H9 (cell line): ENCODE measurements at regions not wholly inside any gene's neighbourhood (a gene's known extent, or its start where the extent isn't known, plus 50 kb on each side); places are given as distances from the start of the nearest gene placed in this dataset.

Experiments
- DNase-seq: peaks from one replicate; pipeline ENCODE4 v3.0.0-alpha.2; 2017
- H2AFZ ChIP-seq: one replicate; pipeline ENCODE4 v1.6.1; 2013; ENCODE audit warnings: mild to moderate bottlenecking, low read length, control low read depth, moderate library complexity
- H2AK5ac ChIP-seq: 2 replicates; pipeline ENCODE4 v1.6.1; 2013; ENCODE audit warnings: low read length, control low read depth, mixed read lengths; ENCODE audit not compliant: insufficient read length
- H2BK120ac ChIP-seq: one replicate; pipeline ENCODE4 v1.6.1; 2013; ENCODE audit warnings: low read depth, mild to moderate bottlenecking, low read length, control low read depth, inconsistent platforms; ENCODE audit not compliant: poor library complexity, severe bottlenecking
- H2BK12ac ChIP-seq: 2 replicates; pipeline ENCODE4 v1.6.1; 2013; ENCODE audit warnings: low read length, control low read depth, mixed read lengths, low read depth; ENCODE audit not compliant: insufficient read length
- H2BK15ac ChIP-seq: 2 replicates; pipeline ENCODE4 v1.6.1; 2013; ENCODE audit warnings: low read depth, low read length, control low read depth
- H2BK20ac ChIP-seq: one replicate; pipeline ENCODE4 v1.6.1; 2013; ENCODE audit warnings: low read depth, mild to moderate bottlenecking, low read length, control low read depth, inconsistent platforms; ENCODE audit not compliant: poor library complexity, severe bottlenecking
- H2BK5ac ChIP-seq: 2 replicates; pipeline ENCODE4 v1.6.1; 2013; ENCODE audit warnings: low read length, control low read depth, mixed read lengths; ENCODE audit not compliant: insufficient read length
- H3K14ac ChIP-seq: 2 replicates; pipeline ENCODE4 v1.6.1; 2013; ENCODE audit warnings: low read length, control low read depth; ENCODE audit not compliant: insufficient read depth
- H3K18ac ChIP-seq: 2 replicates; pipeline ENCODE4 v1.6.1; 2013; ENCODE audit warnings: low read depth, mild to moderate bottlenecking, mixed read lengths, low read length, control low read depth; ENCODE audit not compliant: insufficient read length
- H3K23ac ChIP-seq: 2 replicates; pipeline ENCODE4 v1.6.1; 2013; ENCODE audit warnings: low read length, control low read depth, mixed read lengths, low read depth; ENCODE audit not compliant: insufficient read length
- H3K23me2 ChIP-seq: 2 replicates; pipeline ENCODE4 v1.6.1; 2013; ENCODE audit warnings: low read depth, mild to moderate bottlenecking, mixed read lengths, low read length, control low read depth; ENCODE audit not compliant: insufficient read length, poor library complexity, severe bottlenecking
- H3K27ac ChIP-seq: 2 replicates; pipeline ENCODE4 v1.5.1; 2013; ENCODE audit warnings: low read length, control low read depth, mixed read lengths, low read depth; ENCODE audit not compliant: insufficient read length
- H3K27me3 ChIP-seq: 2 replicates; pipeline ENCODE4 v1.6.1; 2013; ENCODE audit warnings: low read length, control low read depth, inconsistent platforms; ENCODE audit not compliant: insufficient read depth
- H3K4ac ChIP-seq: 2 replicates; pipeline ENCODE4 v1.6.1; 2013; ENCODE audit warnings: low read depth, mild to moderate bottlenecking, control low read depth, inconsistent platforms, low read length, moderate library complexity
- H3K4me1 ChIP-seq: 2 replicates; pipeline ENCODE4 v1.6.1; 2013; ENCODE audit warnings: low read length, control low read depth, inconsistent platforms; ENCODE audit not compliant: insufficient read depth
- H3K4me2 ChIP-seq: 2 replicates; pipeline ENCODE4 v1.6.1; 2013; ENCODE audit warnings: low read length, control low read depth, mixed read lengths; ENCODE audit not compliant: insufficient read length, insufficient read depth
- H3K56ac ChIP-seq: 2 replicates; pipeline ENCODE4 v1.6.1; 2013; ENCODE audit warnings: low read depth, mild to moderate bottlenecking, mixed read lengths, low read length, control low read depth; ENCODE audit not compliant: insufficient read length
- H3K79me1 ChIP-seq: 2 replicates; pipeline ENCODE4 v1.6.1; 2013; ENCODE audit warnings: low read depth, mild to moderate bottlenecking, moderate library complexity, low read length, control low read depth, inconsistent platforms; ENCODE audit not compliant: insufficient read depth, poor library complexity, severe bottlenecking
- H3K79me2 ChIP-seq: 2 replicates; pipeline ENCODE4 v1.6.1; 2013; ENCODE audit warnings: low read length, control low read depth, inconsistent platforms; ENCODE audit not compliant: insufficient read depth
- H3K9ac ChIP-seq: 2 replicates; pipeline ENCODE4 v1.6.1; 2013; ENCODE audit warnings: low read length, control low read depth, mixed read lengths; ENCODE audit not compliant: insufficient read length; ENCODE audit errors: extremely low read depth
- H3K9me3 ChIP-seq: one replicate; pipeline ENCODE4 v1.6.1; 2013; ENCODE audit warnings: low read depth, low read length, inconsistent platforms; ENCODE audit not compliant: control insufficient read depth
- H3T11ph ChIP-seq: one replicate; pipeline ENCODE4 v1.6.1; 2013; ENCODE audit warnings: mild to moderate bottlenecking, low read length, control low read depth, inconsistent platforms
- H4K20me1 ChIP-seq: one replicate; pipeline ENCODE4 v1.6.1; 2013; ENCODE audit not compliant: control insufficient read depth, insufficient read length, insufficient read depth
- H4K5ac ChIP-seq: 2 replicates; pipeline ENCODE4 v1.6.1; 2013; ENCODE audit warnings: low read depth, mild to moderate bottlenecking, mixed read lengths, low read length, control low read depth; ENCODE audit not compliant: insufficient read length
- H4K8ac ChIP-seq: replicated peaks from 2 replicates; pipeline ENCODE4 v1.6.1; 2013; ENCODE audit warnings: low read length, control low read depth, mixed read lengths, low read depth; ENCODE audit not compliant: insufficient read length
- H4K91ac ChIP-seq: 2 replicates; pipeline ENCODE4 v1.6.1; 2013; ENCODE audit warnings: low read depth, mild to moderate bottlenecking, moderate library complexity, mixed read lengths, low read length, control low read depth; ENCODE audit not compliant: insufficient read length
- H3K27ac Mint-ChIP-seq, 3 experiments: 2 replicates in 2 of 3; 3 replicates in 1 of 3; pipeline ENCODE4 v1.8.0; 2020 to 2021; ENCODE audit warnings: mixed read lengths in 3 of 3, mild to moderate bottlenecking in 1 of 3, moderate library complexity in 1 of 3
- H3K27me3 Mint-ChIP-seq: 2 replicates; pipeline ENCODE4 v1.8.0; 2021; ENCODE audit warnings: low read depth, mild to moderate bottlenecking, moderate library complexity, mixed read lengths
- H3K36me3 Mint-ChIP-seq, 3 experiments: 2 replicates in 2 of 3; 3 replicates in 1 of 3; pipeline ENCODE4 v1.8.0; 2020 to 2021; ENCODE audit warnings: low read depth in 3 of 3, mixed read lengths in 3 of 3; ENCODE audit not compliant: insufficient read depth in 1 of 3
- H3K4me1 Mint-ChIP-seq, 2 experiments: 2 replicates each; pipeline ENCODE4 v1.8.0; 2020; ENCODE audit warnings: mixed read lengths in 2 of 2
- H3K4me3 Mint-ChIP-seq, 2 experiments: 2 replicates in 1 of 2; 3 replicates in 1 of 2; pipeline ENCODE4 v1.8.0; 2020 to 2021; ENCODE audit warnings: mild to moderate bottlenecking in 2 of 2, mixed read lengths in 2 of 2, moderate library complexity in 1 of 2
- H3K9me3 Mint-ChIP-seq, 2 experiments: 2 replicates in 1 of 2; 3 replicates in 1 of 2; pipeline ENCODE4 v1.8.0; 2020; ENCODE audit warnings: mild to moderate bottlenecking in 2 of 2, mixed read lengths in 2 of 2, moderate library complexity in 1 of 2
- WGBS: extraction: QIAGEN DNeasy Blood & Tissue Kit; methylation state at CpG from one replicate; pipeline ENCODE4 v1.1.7; 2013; ENCODE audit warnings: missing lambda C conversion rate, low lambda C conversion rate, mixed read lengths; ENCODE audit not compliant: insufficient read length; ENCODE audit errors: extremely low coverage; 5-methylcytosine and 5-hydroxymethylcytosine counted together
- TF ChIP-seq, protein P1 (sequence below): fragments of 200-600 bp; sonication (generic); conservative IDR thresholded peaks from 3 replicates; pipeline ENCODE4 v1.8.0; 2021; ENCODE audit warnings: antibody characterized with exemption, mild to moderate bottlenecking

- Histone ChIP-seq H3K9me3 (no peaks in the 10 kb centered on the region), H2BK15ac (no peak overlapping the region), H4K91ac (no peak overlapping the region), H3K27ac (no peak overlapping the region), H2BK12ac (no peak overlapping the region), H3K79me2 (no peaks in the 10 kb centered on the region), H4K5ac (no peak overlapping the region), H3K18ac (no peak overlapping the region), H3K4me1 (no peaks in the 10 kb centered on the region), H2BK120ac (no peak overlapping the region), H4K20me1 (no peaks in the 10 kb centered on the region), H3K14ac (no peak overlapping the region), H2AK5ac (no peak overlapping the region), H4K8ac (no peak overlapping the region), H2AFZ (no peak overlapping the region), H3K9ac (no peak overlapping the region), H3K4me2 (no peak overlapping the region), H3T11ph (no peak overlapping the region), H3K4ac (no peak overlapping the region), H3K27me3 (no peaks in the 10 kb centered on the region), H3K23me2 (no peaks in the 10 kb centered on the region), H3K79me1 (no peaks in the 10 kb centered on the region), H3K23ac (no peak overlapping the region), H3K56ac (no peak overlapping the region), H2BK20ac (no peak overlapping the region), H2BK5ac (no peak overlapping the region)
- Mint-ChIP-seq H3K36me3 (no peaks in the 10 kb centered on the region), H3K9me3 (no peaks in the 10 kb centered on the region), H3K27me3 (no peaks in the 10 kb centered on the region), H3K27ac (no peak overlapping the region), H3K4me1 (no peaks in the 10 kb centered on the region), H3K4me3 (no peak overlapping the region)
- TF ChIP-seq, protein P1, sequence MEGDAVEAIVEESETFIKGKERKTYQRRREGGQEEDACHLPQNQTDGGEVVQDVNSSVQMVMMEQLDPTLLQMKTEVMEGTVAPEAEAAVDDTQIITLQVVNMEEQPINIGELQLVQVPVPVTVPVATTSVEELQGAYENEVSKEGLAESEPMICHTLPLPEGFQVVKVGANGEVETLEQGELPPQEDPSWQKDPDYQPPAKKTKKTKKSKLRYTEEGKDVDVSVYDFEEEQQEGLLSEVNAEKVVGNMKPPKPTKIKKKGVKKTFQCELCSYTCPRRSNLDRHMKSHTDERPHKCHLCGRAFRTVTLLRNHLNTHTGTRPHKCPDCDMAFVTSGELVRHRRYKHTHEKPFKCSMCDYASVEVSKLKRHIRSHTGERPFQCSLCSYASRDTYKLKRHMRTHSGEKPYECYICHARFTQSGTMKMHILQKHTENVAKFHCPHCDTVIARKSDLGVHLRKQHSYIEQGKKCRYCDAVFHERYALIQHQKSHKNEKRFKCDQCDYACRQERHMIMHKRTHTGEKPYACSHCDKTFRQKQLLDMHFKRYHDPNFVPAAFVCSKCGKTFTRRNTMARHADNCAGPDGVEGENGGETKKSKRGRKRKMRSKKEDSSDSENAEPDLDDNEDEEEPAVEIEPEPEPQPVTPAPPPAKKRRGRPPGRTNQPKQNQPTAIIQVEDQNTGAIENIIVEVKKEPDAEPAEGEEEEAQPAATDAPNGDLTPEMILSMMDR, result no peak
- no CpG with 5 or more reads among the region's 2 CpGs for WGBS
- no peak for DNase-seq
These were observed 261.0 kb upstream of the KCNJ16 start for GRCh38 chr17:69814031-69814430.
